Stomach smooth muscle (tissue), 2 donors: ENCODE measurements at regions not wholly inside any gene's neighbourhood (a gene's known extent, or its start where the extent isn't known, plus 50 kb on each side); places are given as distances from the start of the nearest gene placed in this dataset.

Experiments used
- H3K27ac ChIP-seq: one replicate; pipeline ENCODE4 v1.7.0; 2013; ENCODE audit warnings: mild to moderate bottlenecking, low read length, inconsistent platforms
- H3K27me3 ChIP-seq, 2 donors: one replicate each; pipeline ENCODE4 v1.7.0; 2013; ENCODE audit warnings: low read length in 2 of 2; ENCODE audit not compliant: insufficient read depth in 2 of 2, control insufficient read depth in 1 of 2
- H3K36me3 ChIP-seq, 2 donors: one replicate each; pipeline ENCODE4 v1.7.0; 2013; ENCODE audit warnings: low read length in 2 of 2; ENCODE audit not compliant: control insufficient read depth in 2 of 2, insufficient read depth in 2 of 2
- H3K4me1 ChIP-seq: one replicate; pipeline ENCODE4 v1.7.0; 2013; ENCODE audit warnings: low read length; ENCODE audit not compliant: control insufficient read depth, insufficient read depth
- H3K4me3 ChIP-seq, 2 donors: one replicate each; pipeline ENCODE4 v1.7.0; 2013; ENCODE audit warnings: low read length in 2 of 2
- H3K9ac ChIP-seq, 2 donors: one replicate each; pipeline ENCODE4 v1.7.0; 2013; ENCODE audit warnings: low read length in 2 of 2, mild to moderate bottlenecking in 1 of 2
- H3K9me3 ChIP-seq, 2 donors: one replicate each; pipeline ENCODE4 v1.7.0; 2013; ENCODE audit warnings: low read length in 2 of 2; ENCODE audit not compliant: control insufficient read depth in 2 of 2
- donor health status: healthy.
- donor health status: Pancreatic carcinoma.

GRCh38 chr10:83037653-83038052, 1101.7 kb upstream of the GHITM start:
- no peaks in the 10 kb centered on the region for H3K36me3 ChIP-seq
- H3K9me3 ChIP-seq: no peaks in the 10 kb centered on the region
- no peak overlapping the region for H3K27ac ChIP-seq

GRCh38 chr10:83038631-83039030, 1100.7 kb upstream of the GHITM start:
- Histone ChIP-seq H3K9ac (no peak overlapping the region), H3K4me3 (no peak overlapping the region), H3K36me3 (no peaks in the 10 kb centered on the region), H3K9me3 (no peaks in the 10 kb centered on the region), H3K27me3 (no peaks in the 10 kb centered on the region), H3K4me1 (no peaks in the 10 kb centered on the region), H3K27ac (no peak overlapping the region)

More at GRCh38 chr10:83037653-83038052, 1101.7 kb upstream of the GHITM start:
- no peak overlapping the region for H3K9ac ChIP-seq
- H3K27me3 ChIP-seq: no peaks in the 10 kb centered on the region
- no peaks in the 10 kb centered on the region for H3K4me1 ChIP-seq
- H3K4me3 ChIP-seq: no peak overlapping the region

- no peaks in the 10 kb centered on the region for H3K36me3 ChIP-seq
These were observed 1093.6 kb upstream of the GHITM start for GRCh38 chr10:83045731-83046130.

GRCh38 chr10:83050815-83051214, 1088.5 kb upstream of the GHITM start:
- H3K27ac ChIP-seq: no peak overlapping the region
- no peak overlapping the region for H3K9ac ChIP-seq
- H3K4me1 ChIP-seq: no peaks in the 10 kb centered on the region
- H3K27me3 ChIP-seq: no peaks in the 10 kb centered on the region
- H3K9me3 ChIP-seq: no peaks in the 10 kb centered on the region
- H3K4me3 ChIP-seq: no peak overlapping the region
- H3K36me3 ChIP-seq: no peaks in the 10 kb centered on the region

More at GRCh38 chr10:83045731-83046130, 1093.6 kb upstream of the GHITM start:
- Histone ChIP-seq H3K27ac (no peak overlapping the region), H3K9ac (no peak overlapping the region), H3K4me1 (no peaks in the 10 kb centered on the region), H3K4me3 (no peak overlapping the region), H3K9me3 (no peaks in the 10 kb centered on the region), H3K27me3 (no peaks in the 10 kb centered on the region)

GRCh38 chr10:83062871-83063270, 1076.4 kb upstream of the GHITM start:
- Histone ChIP-seq H3K9ac (no peak overlapping the region), H3K4me1 (no peaks in the 10 kb centered on the region), H3K36me3 (no peaks in the 10 kb centered on the region), H3K27me3 (no peaks in the 10 kb centered on the region), H3K27ac (no peak overlapping the region), H3K9me3 (no peaks in the 10 kb centered on the region), H3K4me3 (no peak overlapping the region)

GRCh38 chr10:83073472-83073871, 1065.8 kb upstream of the GHITM start:
- H3K4me3 ChIP-seq: no peak overlapping the region
- H3K27me3 ChIP-seq: no peaks in the 10 kb centered on the region
- H3K27ac ChIP-seq: no peak overlapping the region
- no peak overlapping the region for H3K9ac ChIP-seq
- no peaks in the 10 kb centered on the region for H3K9me3 ChIP-seq
- H3K4me1 ChIP-seq: no peaks in the 10 kb centered on the region
- H3K36me3 ChIP-seq: no peaks in the 10 kb centered on the region

GRCh38 chr10:83075016-83075814, 1064.1 kb upstream of the GHITM start:
- H3K9ac ChIP-seq: no peak overlapping the region
- H3K4me1 ChIP-seq: no peaks in the 10 kb centered on the region
- H3K27me3 ChIP-seq: no peaks in the 10 kb centered on the region
- no peaks in the 10 kb centered on the region for H3K9me3 ChIP-seq
- no peaks in the 10 kb centered on the region for H3K36me3 ChIP-seq
- H3K27ac ChIP-seq: no peak overlapping the region
- no peak overlapping the region for H3K4me3 ChIP-seq

- Histone ChIP-seq H3K9ac (no peak overlapping the region), H3K36me3 (no peaks in the 10 kb centered on the region), H3K9me3 (no peaks in the 10 kb centered on the region), H3K27ac (no peak overlapping the region), H3K27me3 (no peaks in the 10 kb centered on the region), H3K4me3 (no peak overlapping the region), H3K4me1 (no peaks in the 10 kb centered on the region)
These were observed 1063.4 kb upstream of the GHITM start for GRCh38 chr10:83075815-83076355.

- H3K9ac ChIP-seq: no peak overlapping the region
- no peaks in the 10 kb centered on the region for H3K9me3 ChIP-seq
- no peak overlapping the region for H3K27ac ChIP-seq
- H3K27me3 ChIP-seq: no peaks in the 10 kb centered on the region
- no peak overlapping the region for H3K4me3 ChIP-seq
- H3K4me1 ChIP-seq: no peaks in the 10 kb centered on the region
- no peaks in the 10 kb centered on the region for H3K36me3 ChIP-seq
These were observed 1062.9 kb upstream of the GHITM start for GRCh38 chr10:83076443-83076842.

- H3K9ac ChIP-seq: no peak overlapping the region
- H3K9me3 ChIP-seq: no peaks in the 10 kb centered on the region
- H3K27me3 ChIP-seq: no peaks in the 10 kb centered on the region
- no peaks in the 10 kb centered on the region for H3K4me1 ChIP-seq
- H3K4me3 ChIP-seq: no peak overlapping the region
- no peaks in the 10 kb centered on the region for H3K36me3 ChIP-seq
- H3K27ac ChIP-seq: no peak overlapping the region
These were observed 1061.1 kb upstream of the GHITM start for GRCh38 chr10:83078160-83078559.

GRCh38 chr10:83078645-83079044, 1060.7 kb upstream of the GHITM start:
- Histone ChIP-seq H3K9ac (no peak overlapping the region), H3K4me1 (no peaks in the 10 kb centered on the region), H3K4me3 (no peak overlapping the region), H3K9me3 (no peaks in the 10 kb centered on the region), H3K27me3 (no peaks in the 10 kb centered on the region), H3K36me3 (no peaks in the 10 kb centered on the region), H3K27ac (no peak overlapping the region)
